Panc1 (cell line): ENCODE measurements at regions not wholly inside any gene's neighbourhood (a gene's known extent, or its start where the extent isn't known, plus 50 kb on each side); places are given as distances from the start of the nearest gene placed in this dataset.

Experiments
- CTCF ChIP-seq: fragments of 450-650 bp; IDR thresholded peaks from 2 replicates; pipeline ENCODE4 v1.5.1; 2017; ENCODE audit warnings: mild to moderate bottlenecking
- TCF7L2 ChIP-seq: IDR thresholded peaks from 2 replicates; pipeline ENCODE4 v1.6.1; 2011; ENCODE audit warnings: mild to moderate bottlenecking, low read depth, low read length, inconsistent platforms

DNA sequence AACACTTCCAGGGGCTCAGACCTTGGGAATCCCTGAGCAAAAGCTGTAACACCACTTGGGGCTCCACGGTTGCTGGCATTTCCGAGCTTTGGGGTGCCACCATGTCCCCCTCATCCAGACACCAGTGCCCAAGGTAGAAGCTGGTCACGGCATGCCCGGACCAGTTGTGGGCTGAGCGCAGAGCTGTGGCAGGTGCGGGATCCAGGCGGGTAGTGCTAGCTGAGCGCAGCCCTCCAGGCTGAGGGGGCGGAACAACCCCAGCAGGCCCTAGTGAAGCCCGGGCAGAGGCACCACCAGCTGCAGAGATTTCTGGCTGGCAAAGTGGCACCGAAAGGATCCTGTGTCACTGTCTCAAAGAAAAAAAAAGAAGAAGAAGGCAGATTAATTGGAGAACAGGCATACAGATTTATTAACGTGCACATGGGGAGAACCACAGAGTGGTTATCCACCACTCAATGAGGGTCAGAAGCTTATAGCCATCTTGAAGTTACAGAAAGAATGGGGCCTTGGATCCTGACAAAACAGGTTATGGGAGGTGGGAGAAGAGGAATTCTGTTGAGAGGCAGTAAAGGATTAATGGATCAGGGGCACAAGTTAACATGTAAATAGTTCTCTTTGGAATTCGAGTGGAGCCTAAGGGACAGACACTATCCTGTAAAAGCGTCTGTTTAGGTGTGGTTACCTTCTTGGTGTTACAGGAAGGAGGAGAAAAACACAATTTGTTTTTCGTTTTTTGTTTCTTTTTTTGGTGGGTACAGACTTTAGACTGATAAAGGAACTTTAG lies 107.5 kb downstream of the CD24 start:
- TF ChIP-seq CTCF (no peak), TCF7L2 (no peak)
